RPMI7951 (cell line): ENCODE measurements at regions not wholly inside any gene's neighbourhood (a gene's known extent, or its start where the extent isn't known, plus 50 kb on each side); places are given as distances from the start of the nearest gene placed in this dataset.

Experiments
- DNase-seq: peaks from one replicate; pipeline ENCODE4 v3.0.0-alpha.2; 2012; ENCODE audit warnings: low read depth

- no peak for DNase-seq
These were observed 260.3 kb upstream of the MOCS1 start for GRCh38 chr6:40194447-40195170.

- DNase-seq: no peak
These were observed 258.3 kb upstream of the MOCS1 start for GRCh38 chr6:40192516-40192915.

DNA sequence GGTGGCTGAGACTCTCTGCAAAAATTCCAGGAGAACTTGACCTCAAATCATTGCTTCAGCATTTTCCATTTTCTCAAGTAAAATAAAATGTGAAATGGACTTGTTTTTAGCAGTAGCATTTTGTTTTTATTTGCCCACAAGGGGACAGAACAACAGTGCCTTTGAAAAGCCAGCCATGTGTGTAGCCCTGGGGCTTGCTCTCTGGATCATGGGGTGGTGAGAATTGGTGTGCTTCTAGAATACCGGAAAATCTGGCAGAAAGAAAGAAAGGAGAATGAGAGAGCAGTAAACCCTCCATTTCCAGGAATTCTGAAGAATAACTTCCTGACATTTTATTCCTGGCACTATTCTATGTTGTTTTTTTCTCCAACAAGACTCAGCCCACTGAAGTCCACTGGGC, 254.7 kb upstream of the MOCS1 start:
- DNase-seq: no peak

DNA sequence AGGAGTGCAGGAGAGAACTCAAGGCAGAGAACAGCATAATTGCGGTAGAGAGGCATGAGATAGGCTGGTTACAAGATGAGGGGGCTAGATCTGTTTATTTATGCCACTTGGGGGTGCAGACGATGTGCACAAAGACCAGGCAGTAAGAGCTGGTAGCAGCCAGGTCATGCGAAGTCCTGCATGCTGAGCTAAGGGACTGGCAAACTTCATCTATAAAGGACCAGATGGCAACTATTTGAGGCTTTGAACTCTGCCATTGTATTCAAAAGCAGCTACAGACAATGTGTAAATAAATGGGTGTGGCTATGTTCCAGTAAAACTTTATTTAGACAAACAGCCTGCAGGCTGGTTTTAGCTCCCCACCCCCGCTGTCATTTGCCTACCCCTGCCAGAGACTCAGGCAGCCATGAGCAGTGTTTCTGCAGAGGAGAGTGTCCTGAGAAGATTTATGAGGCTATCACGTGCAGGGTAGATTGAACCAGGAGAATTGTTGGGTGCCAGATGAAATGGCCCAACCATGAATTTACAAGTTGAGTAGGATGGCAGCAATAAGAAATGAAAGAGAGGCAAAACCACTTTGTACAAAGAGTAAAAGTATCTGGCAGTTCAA, 253.4 kb upstream of the MOCS1 start:
- no peak for DNase-seq

GRCh38 chr6:40185486-40185885, 251.2 kb upstream of the MOCS1 start:
- DNase-seq: no peak

GRCh38 chr6:40183902-40184301, 249.6 kb upstream of the MOCS1 start:
- no peak for DNase-seq

GRCh38 chr6:40181367-40181766, 247.1 kb upstream of the MOCS1 start:
- no peak for DNase-seq

DNA sequence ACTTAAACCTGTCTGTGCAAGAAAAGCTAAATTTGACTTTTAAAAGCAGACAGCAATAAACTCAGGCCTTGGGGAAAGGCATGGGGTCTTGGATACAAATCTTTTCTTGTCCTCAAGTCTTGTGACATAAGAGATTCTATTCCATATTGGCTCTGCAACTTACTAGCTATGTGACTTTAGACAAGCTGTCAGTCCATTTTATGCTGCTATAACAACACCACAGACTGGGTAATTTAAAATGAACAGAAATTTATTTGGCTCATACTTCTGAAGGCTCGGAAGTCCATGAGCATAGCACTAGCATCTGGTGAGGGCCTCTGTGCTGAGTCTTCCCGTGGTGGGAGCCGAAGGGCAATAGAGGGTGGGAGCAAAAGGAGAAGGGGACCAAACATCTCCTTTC, 246.0 kb upstream of the MOCS1 start:
- no peak for DNase-seq

DNA sequence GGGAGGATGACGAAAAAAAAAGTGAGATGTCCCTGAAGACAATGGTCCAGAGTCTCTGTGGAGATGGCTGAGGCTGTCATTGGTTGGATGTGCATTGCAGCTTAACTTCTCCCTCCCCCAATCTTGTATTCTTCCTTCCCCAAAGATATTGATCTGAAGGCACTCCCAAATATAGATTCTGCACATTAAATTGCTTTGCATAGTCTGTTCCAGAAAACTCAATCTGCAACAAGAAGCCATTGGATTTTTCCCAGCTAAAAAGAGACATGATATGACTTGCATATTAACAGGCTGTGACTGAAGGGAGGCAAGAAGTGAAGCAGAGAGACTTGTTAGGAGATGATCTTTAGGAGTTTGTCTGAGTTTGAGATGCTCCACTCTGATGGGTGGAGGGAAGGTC, 245.2 kb upstream of the MOCS1 start:
- DNase-seq: no peak

- no peak for DNase-seq
These were observed 243.3 kb upstream of the MOCS1 start for GRCh38 chr6:40177598-40177997.

- no peak for DNase-seq
These were observed 241.9 kb upstream of the MOCS1 start for GRCh38 chr6:40176152-40176551.

DNA sequence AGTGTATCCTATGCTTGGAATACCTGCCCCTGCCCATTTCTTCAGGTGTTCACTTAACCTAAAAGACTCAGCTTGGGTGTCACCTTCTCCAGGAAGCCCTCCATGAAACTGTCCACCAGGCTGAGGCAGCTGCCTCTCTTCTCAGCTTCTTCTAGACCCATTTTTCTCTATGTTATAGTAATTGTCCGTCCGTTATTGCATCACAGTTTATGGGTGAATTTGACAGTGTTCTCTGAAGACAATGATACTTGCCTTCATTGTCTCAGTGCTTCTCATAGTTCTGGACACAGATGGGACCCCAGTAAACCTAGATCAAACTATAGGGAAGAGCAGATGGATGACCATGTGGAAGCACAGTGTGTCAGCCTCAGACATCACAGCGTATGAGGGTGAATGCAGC, 238.0 kb upstream of the MOCS1 start:
- no peak for DNase-seq

DNA sequence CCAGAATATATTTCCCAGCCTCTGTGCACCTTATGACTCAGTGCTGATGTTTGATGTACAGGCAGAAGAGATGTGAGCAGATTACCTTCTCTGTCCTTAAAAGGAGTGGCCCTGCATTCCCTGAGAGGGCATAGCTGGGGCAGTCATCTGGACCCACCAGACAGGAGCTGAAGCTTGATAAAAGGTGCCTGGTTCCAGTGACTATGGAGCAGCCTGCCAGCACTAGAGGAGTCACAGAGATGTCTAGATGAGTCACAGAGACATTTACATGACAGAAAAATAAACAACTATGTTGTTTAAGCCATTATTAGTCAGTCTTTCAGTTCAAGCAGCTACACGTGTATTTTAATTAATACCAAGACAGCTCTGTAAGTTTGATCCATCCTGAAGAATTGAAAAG, 237.1 kb upstream of the MOCS1 start:
- no peak for DNase-seq

DNA sequence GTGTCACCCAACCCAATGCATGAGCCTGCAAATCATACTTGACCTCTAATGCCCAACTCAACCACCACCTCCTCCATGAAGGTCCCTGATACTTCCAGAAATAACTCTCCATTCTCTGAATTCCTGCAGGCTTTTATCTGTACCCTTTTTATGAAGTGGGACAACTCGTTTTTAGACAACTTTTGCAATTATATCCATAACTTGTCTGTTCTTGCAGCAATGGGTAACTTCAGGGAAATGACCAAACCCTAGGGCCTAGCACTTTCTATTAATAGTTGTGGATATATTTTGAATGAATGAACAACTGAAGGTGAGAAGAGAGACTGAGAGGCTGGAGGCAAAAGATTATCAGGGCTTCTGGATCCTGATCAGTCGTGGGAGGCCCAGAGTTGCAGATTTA, 236.6 kb upstream of the MOCS1 start:
- no peak for DNase-seq

DNA sequence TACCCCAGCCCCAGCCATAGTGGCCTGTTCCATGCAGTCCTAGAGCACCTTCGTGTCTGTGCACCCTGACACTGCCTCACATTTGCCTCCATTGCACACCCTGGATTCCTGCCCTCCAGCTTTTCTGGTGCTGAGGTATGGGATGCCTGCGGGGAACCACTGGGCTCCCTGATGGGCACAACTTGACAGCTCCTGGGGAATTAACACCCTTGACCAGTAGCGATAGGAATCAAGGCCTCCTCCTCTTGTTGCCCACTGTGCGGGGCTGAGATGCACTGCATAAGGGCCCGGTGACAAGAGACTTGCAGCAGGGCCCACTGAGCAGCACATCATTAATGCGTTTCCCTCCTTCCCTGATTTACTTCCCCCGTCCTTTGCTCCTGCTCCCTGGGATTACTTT, 235.6 kb upstream of the MOCS1 start:
- no peak for DNase-seq

- no peak for DNase-seq
These were observed 232.7 kb upstream of the MOCS1 start for GRCh38 chr6:40166963-40167362.

GRCh38 chr6:40165036-40165709, 230.9 kb upstream of the MOCS1 start:
- no peak for DNase-seq

DNA sequence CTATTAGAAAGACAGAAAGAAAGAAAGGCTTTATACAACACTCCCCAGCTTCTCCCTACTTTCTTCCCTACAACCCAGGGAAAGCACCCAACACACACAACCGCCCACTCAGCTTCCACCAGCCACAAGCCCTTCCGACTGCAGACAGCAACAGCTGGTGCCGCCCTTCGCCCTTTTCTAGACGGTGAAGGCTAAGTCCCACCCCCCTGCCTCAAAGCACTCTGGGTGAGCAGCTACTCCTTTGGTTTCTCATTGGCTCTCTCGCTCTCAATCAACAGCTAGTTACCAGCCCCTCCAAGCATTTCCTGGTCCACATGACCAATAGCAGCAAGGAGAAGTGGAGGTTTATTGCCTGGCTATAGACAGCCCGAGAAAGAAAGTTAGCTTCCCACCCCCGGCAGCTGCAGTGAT, 230.1 kb upstream of the MOCS1 start:
- DNase-seq: peak; percentile 90

DNA sequence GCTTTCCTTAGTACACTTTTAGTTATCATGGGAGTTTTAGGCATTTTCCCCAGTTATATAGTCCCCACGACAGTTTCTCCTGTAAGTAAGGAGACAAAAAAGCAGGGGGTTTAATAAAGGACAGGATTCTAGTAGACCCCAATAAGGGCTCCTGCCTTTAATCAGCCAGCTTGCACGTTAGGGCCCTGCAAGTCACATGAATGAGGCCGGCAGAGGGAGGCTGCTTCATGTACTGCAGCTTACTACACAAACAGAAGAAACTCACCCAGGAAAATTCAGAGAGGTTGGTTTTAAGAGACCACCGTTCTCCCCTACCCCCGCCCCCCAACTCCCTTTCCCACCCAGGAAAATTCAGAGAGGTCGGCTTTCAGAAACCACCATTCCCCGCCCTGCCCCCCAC, 229.7 kb upstream of the MOCS1 start:
- DNase-seq: peak; percentile 2

DNA sequence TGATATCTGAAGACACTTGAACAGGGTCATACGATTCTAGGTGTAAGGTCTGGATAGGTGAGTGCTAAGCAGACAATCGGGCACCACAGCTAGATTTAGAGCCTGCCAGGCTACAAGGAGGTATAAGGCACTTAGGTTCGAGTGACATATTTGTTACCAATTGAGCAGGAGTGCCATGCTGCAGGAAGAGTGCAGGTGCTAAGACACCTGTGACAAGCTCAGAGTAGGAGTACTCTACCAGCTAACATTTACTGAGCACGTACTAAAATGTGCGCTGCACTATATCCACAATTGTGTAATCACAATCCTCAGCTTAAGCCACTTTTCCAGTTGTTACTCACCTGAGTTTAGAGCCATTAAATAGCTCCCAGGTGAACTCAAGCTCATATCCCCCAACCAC, 227.8 kb upstream of the MOCS1 start:
- no peak for DNase-seq

- peak; percentile 10 for DNase-seq
These were observed 226.6 kb upstream of the MOCS1 start for GRCh38 chr6:40160826-40161225.

GRCh38 chr6:40159865-40160264, 225.6 kb upstream of the MOCS1 start:
- DNase-seq: no peak

GRCh38 chr6:40152701-40153436, 218.6 kb upstream of the MOCS1 start:
- no peak for DNase-seq
